ENCODE measurements at regions not wholly inside any gene's neighbourhood (a gene's known extent, or its start where the extent isn't known, plus 50 kb on each side); places are given as distances from the start of the nearest gene placed in this dataset.

DNA sequence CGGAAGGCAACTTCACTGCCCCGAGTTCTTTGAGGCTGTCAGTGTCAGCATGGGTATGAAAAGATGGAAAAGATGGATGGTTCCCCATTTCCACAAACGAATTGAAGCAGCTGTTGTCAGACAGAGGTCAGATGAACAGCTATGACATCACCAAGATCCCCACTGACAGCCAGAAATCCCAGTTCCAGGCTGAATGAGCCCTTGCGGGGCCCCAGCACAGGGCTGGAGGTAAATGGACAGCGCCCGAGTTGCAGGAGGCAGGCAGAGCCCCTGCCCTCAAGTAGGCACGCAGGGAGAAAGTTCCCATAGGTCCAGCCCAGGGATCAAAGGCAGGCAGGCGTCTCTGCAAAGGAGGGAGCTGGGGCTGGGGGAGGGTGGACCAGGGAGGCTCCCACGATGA lies 169.5 kb upstream of the AGAP1 start:
- TF ChIP-seq, protein P1, sequence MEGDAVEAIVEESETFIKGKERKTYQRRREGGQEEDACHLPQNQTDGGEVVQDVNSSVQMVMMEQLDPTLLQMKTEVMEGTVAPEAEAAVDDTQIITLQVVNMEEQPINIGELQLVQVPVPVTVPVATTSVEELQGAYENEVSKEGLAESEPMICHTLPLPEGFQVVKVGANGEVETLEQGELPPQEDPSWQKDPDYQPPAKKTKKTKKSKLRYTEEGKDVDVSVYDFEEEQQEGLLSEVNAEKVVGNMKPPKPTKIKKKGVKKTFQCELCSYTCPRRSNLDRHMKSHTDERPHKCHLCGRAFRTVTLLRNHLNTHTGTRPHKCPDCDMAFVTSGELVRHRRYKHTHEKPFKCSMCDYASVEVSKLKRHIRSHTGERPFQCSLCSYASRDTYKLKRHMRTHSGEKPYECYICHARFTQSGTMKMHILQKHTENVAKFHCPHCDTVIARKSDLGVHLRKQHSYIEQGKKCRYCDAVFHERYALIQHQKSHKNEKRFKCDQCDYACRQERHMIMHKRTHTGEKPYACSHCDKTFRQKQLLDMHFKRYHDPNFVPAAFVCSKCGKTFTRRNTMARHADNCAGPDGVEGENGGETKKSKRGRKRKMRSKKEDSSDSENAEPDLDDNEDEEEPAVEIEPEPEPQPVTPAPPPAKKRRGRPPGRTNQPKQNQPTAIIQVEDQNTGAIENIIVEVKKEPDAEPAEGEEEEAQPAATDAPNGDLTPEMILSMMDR (IDR thresholded peaks at IDR 0.05) = no peak
- TF ChIP-seq, protein P2, sequence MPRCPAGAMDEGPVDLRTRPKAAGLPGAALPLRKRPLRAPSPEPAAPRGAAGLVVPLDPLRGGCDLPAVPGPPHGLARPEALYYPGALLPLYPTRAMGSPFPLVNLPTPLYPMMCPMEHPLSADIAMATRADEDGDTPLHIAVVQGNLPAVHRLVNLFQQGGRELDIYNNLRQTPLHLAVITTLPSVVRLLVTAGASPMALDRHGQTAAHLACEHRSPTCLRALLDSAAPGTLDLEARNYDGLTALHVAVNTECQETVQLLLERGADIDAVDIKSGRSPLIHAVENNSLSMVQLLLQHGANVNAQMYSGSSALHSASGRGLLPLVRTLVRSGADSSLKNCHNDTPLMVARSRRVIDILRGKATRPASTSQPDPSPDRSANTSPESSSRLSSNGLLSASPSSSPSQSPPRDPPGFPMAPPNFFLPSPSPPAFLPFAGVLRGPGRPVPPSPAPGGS (IDR thresholded peaks at IDR 0.05) = no peak
- no peak for TF ChIP-seq RAD21 (conservative IDR thresholded peaks at IDR 0.05 in 1 of 2, IDR thresholded peaks at IDR 0.05 in 1 of 2)
